ENCODE measurements at regions not wholly inside any gene's neighbourhood (a gene's known extent, or its start where the extent isn't known, plus 50 kb on each side); places are given as distances from the start of the nearest gene placed in this dataset.

GRCh38 chr11:109508943-109509342 is 87.0 kb downstream of the C11orf87 start:
- H3K4me1 ChIP-seq (ENCODE audit: control insufficient read depth, extremely low read depth, insufficient read depth, low read length): peaks cover 5% of the 10 kb centered on the region
- no peaks in the 10 kb centered on the region for H4K20me1 ChIP-seq (ENCODE audit: control insufficient read depth, extremely low read depth, insufficient read depth, low read length)
- no peak overlapping the region for H3K27ac ChIP-seq (ENCODE audit: control insufficient read depth, insufficient read depth, low read length)
- no peaks in the 10 kb centered on the region for H3K9me3 ChIP-seq (ENCODE audit: control insufficient read depth, low read depth, low read length)
- no peak overlapping the region for H3K9ac ChIP-seq (ENCODE audit: control insufficient read depth, extremely low read depth, insufficient read depth, low read length)
- H3K27me3 ChIP-seq (ENCODE audit: control insufficient read depth, extremely low read depth, insufficient read depth, low read length): no peaks in the 10 kb centered on the region
- dilution Hi-C loops (cut with MboI; ENCODE audit: extremely low pct_ligation_motif_present, low sequenced_read_pairs): no loop called here
- no peak overlapping the region for H3K4me3 ChIP-seq (ENCODE audit: control insufficient read depth in 2 of 3, extremely low read depth in 1 of 3, insufficient read depth in 2 of 3, low read depth in 1 of 3, low read length in 3 of 3)
- no peaks in the 10 kb centered on the region for H3K36me3 ChIP-seq (ENCODE audit: control insufficient read depth in 2 of 2, extremely low read depth in 1 of 2, insufficient read depth in 2 of 2, low read length in 2 of 2)
- FAIRE-seq (no peak), DNase-seq (ENCODE audit: low read depth, low spot score) (no peak)
- H3K79me2 ChIP-seq (ENCODE audit: control insufficient read depth, insufficient read depth, low read length): no peaks in the 10 kb centered on the region
- no peak overlapping the region for H2AFZ ChIP-seq (ENCODE audit: control insufficient read depth, low read length)
- no peaks in the 10 kb centered on the region for H3K9me1 ChIP-seq (ENCODE audit: control insufficient read depth, extremely low read depth, insufficient read depth, low read length)
- no peak for TF ChIP-seq CTCF (optimal IDR thresholded peaks at IDR 0.05 in 1 of 3, IDR thresholded peaks at IDR 0.05 in 1 of 3, conservative IDR thresholded peaks at IDR 0.05 in 1 of 3; ENCODE audit: extremely low read depth in 1 of 3, insufficient read depth in 2 of 3, low read length in 3 of 3)
- H3K4me2 ChIP-seq (ENCODE audit: control insufficient read depth, extremely low read depth, insufficient read depth, low read depth, low read length): no peak overlapping the region

GRCh38 chr11:109510316-109510715 is 88.3 kb downstream of the C11orf87 start:
- DNase-seq (ENCODE audit: low read depth, low spot score) (no peak), FAIRE-seq (no peak)
- dilution Hi-C loops (cut with MboI; ENCODE audit: extremely low pct_ligation_motif_present, low sequenced_read_pairs): no loop called here
- Histone ChIP-seq H3K79me2 (ENCODE audit: control insufficient read depth, insufficient read depth, low read length) (no peaks in the 10 kb centered on the region), H3K9ac (ENCODE audit: control insufficient read depth, extremely low read depth, insufficient read depth, low read length) (no peak overlapping the region), H3K27me3 (ENCODE audit: control insufficient read depth, extremely low read depth, insufficient read depth, low read length) (no peaks in the 10 kb centered on the region), H4K20me1 (ENCODE audit: control insufficient read depth, extremely low read depth, insufficient read depth, low read length) (no peaks in the 10 kb centered on the region), H3K4me3 (ENCODE audit: control insufficient read depth in 2 of 3, extremely low read depth in 1 of 3, insufficient read depth in 2 of 3, low read depth in 1 of 3, low read length in 3 of 3) (no peak overlapping the region), H3K4me1 (ENCODE audit: control insufficient read depth, extremely low read depth, insufficient read depth, low read length) (peaks cover 5% of the 10 kb centered on the region), H3K36me3 (ENCODE audit: control insufficient read depth in 2 of 2, extremely low read depth in 1 of 2, insufficient read depth in 2 of 2, low read length in 2 of 2) (no peaks in the 10 kb centered on the region), H2AFZ (ENCODE audit: control insufficient read depth, low read length) (no peak overlapping the region), H3K9me1 (ENCODE audit: control insufficient read depth, extremely low read depth, insufficient read depth, low read length) (no peaks in the 10 kb centered on the region), H3K9me3 (ENCODE audit: control insufficient read depth, low read depth, low read length) (no peaks in the 10 kb centered on the region), H3K27ac (ENCODE audit: control insufficient read depth, insufficient read depth, low read length) (no peak overlapping the region), H3K4me2 (ENCODE audit: control insufficient read depth, extremely low read depth, insufficient read depth, low read depth, low read length) (no peak overlapping the region)
- TF ChIP-seq EZH2 (IDR thresholded peaks at IDR 0.05; ENCODE audit: low read length) (no peak), CTCF (optimal IDR thresholded peaks at IDR 0.05 in 1 of 3, IDR thresholded peaks at IDR 0.05 in 1 of 3, conservative IDR thresholded peaks at IDR 0.05 in 1 of 3; ENCODE audit: extremely low read depth in 1 of 3, insufficient read depth in 2 of 3, low read length in 3 of 3) (no peak)
